ENCODE measurements at regions not wholly inside any gene's neighbourhood (a gene's known extent, or its start where the extent isn't known, plus 50 kb on each side); places are given as distances from the start of the nearest gene placed in this dataset.

- Histone ChIP-seq H3K23ac (ENCODE audit: low read depth, low read length) (no peak overlapping the region), H3K27me3 (ENCODE audit: control insufficient read depth, insufficient read depth, low read length) (no peaks in the 10 kb centered on the region), H3K18ac (ENCODE audit: low read depth, low read length) (peak overlapping the region; percentile 96), H2BK120ac (ENCODE audit: low read depth, low read length) (peak overlapping the region; percentile 98), H4K5ac (ENCODE audit: low read depth, low read length) (peak overlapping the region; percentile 94), H2BK15ac (ENCODE audit: low read depth, low read length) (peak overlapping the region; percentile 41; the same call in 2 of the 3 replicates), H2AK9ac (replicated peaks; ENCODE audit: low read depth, low read length, poor library complexity) (no peak overlapping the region), H3K9me1 (ENCODE audit: insufficient read depth, low read length) (peaks cover 12% of the 10 kb centered on the region), H3K4me1 (ENCODE audit: control insufficient read depth, insufficient read depth, low read length) (peaks cover 33% of the 10 kb centered on the region), H4K20me1 (ENCODE audit: insufficient read depth, low read length) (no peaks in the 10 kb centered on the region), H3K14ac (replicated peaks; ENCODE audit: low read depth, low read length) (peak overlapping the region; percentile 92), H3K4ac (ENCODE audit: low read depth, low read length) (peak overlapping the region; percentile 99), H2BK20ac (ENCODE audit: low read depth, low read length) (peak overlapping the region; percentile 97), H2AFZ (replicated peaks; ENCODE audit: low read length, poor library complexity) (no peak overlapping the region), H3K36me3 (ENCODE audit: control insufficient read depth, insufficient read depth, low read length) (no peaks in the 10 kb centered on the region), H3K9me3 (ENCODE audit: control insufficient read depth, insufficient read depth, low read length) (no peaks in the 10 kb centered on the region), H3K56ac (ENCODE audit: extremely low read depth, insufficient read depth, low read length) (no peak overlapping the region), H2BK5ac (ENCODE audit: low read depth, low read length, poor library complexity, severe bottlenecking) (peak overlapping the region; percentile 60), H3K27ac (ENCODE audit: insufficient read depth, low read length) (peak overlapping the region; percentile 75; the same call in 1 of the 2 replicates), H2AK5ac (ENCODE audit: low read depth, low read length) (peak overlapping the region; percentile 98), H4K8ac (ENCODE audit: low read depth in 2 of 2, low read length in 2 of 2) (peak overlapping the region; percentile 74 to 79; a peak in 2 of 4 replicates), H4K91ac (ENCODE audit: insufficient read depth, low read depth, low read length) (peak overlapping the region; percentile 86), H3K4me3 (ENCODE audit: insufficient read depth, low read depth, low read length) (no peak overlapping the region), H3K9ac (ENCODE audit: low read depth, low read length) (no peak overlapping the region), H3K4me2 (ENCODE audit: low read depth, low read length) (no peak overlapping the region), H3K79me1 (ENCODE audit: low read depth in 1 of 2, low read length in 2 of 2) (no peaks in the 10 kb centered on the region)
- no peak for TF ChIP-seq BHLHE40 (IDR thresholded peaks at IDR 0.05; ENCODE audit: low read depth, low read length)
- TF ChIP-seq MAZ (IDR thresholded peaks at IDR 0.05; ENCODE audit: borderline replicate concordance, low read depth, low read length): no peak
- TF ChIP-seq MXI1 (IDR thresholded peaks at IDR 0.05; ENCODE audit: borderline replicate concordance, low read depth, low read length): no peak
- TF ChIP-seq POLR2A (IDR thresholded peaks at IDR 0.05; ENCODE audit: low read depth, low read length): no peak
- no peak for TF ChIP-seq MAFK (IDR thresholded peaks at IDR 0.05; ENCODE audit: low read depth, low read length)
- TF ChIP-seq CHD1 (IDR thresholded peaks at IDR 0.05; ENCODE audit: low read depth, low read length): no peak
- no peak for TF ChIP-seq SMC3 (IDR thresholded peaks at IDR 0.05; ENCODE audit: low read depth, low read length)
- no peak for TF ChIP-seq NFE2L2 (IDR thresholded peaks at IDR 0.05; ENCODE audit: low read depth, low read length)
- TF ChIP-seq RFX5 (IDR thresholded peaks at IDR 0.05; ENCODE audit: low read depth, low read length): no peak
- TF ChIP-seq RCOR1 (IDR thresholded peaks at IDR 0.05; ENCODE audit: insufficient replicate concordance, low read length): no peak
- in situ Hi-C loops (cut with MboI; ENCODE audit: low sequenced_read_pairs): no loop called here
- intact Hi-C loops (cut with micrococcal nuclease): no loop called here
- WGBS, 2 experiments (ENCODE audit: extremely low coverage in 2 of 2, insufficient read length in 1 of 2): 100% methylated on average over 1 of the region's 8 CpGs; no CpG with 5 or more reads in 1 of the 2 experiments
- BruUV-seq (replicated peaks): no TSS peak
- dilution Hi-C loops (cut with HindIII; ENCODE audit: low sequenced_read_pairs, unreplicated experiment): no loop called here
- ChIA-PET POLR2A (ENCODE audit: unreplicated experiment) (no interaction called here), CTCF (no interaction called here)
- ATAC-seq (ENCODE audit: low read depth) (no peak), DNase-seq (no peak)
These were observed 60.8 kb upstream of the RNU6ATAC start for GRCh38 chr9:134225186-134225585.
